ENCODE measurements at regions not wholly inside any gene's neighbourhood (a gene's known extent, or its start where the extent isn't known, plus 50 kb on each side); places are given as distances from the start of the nearest gene placed in this dataset.

- no peaks in the 10 kb centered on the region for H3K36me3 Mint-ChIP-seq (ENCODE audit: low read depth)
- H3K4me1 Mint-ChIP-seq (ENCODE audit: low read depth) = no peaks in the 10 kb centered on the region
- H3K9me3 Mint-ChIP-seq (ENCODE audit: low read depth) = no peaks in the 10 kb centered on the region
- no peak for DNase-seq (ENCODE audit: low spot score)
- no peak overlapping the region for H3K27ac Mint-ChIP-seq (ENCODE audit: unreplicated experiment)
- no peak overlapping the region for H3K4me3 Mint-ChIP-seq (ENCODE audit: unreplicated experiment)
- H3K27me3 Mint-ChIP-seq (ENCODE audit: low read depth) = peaks cover 43% of the 10 kb centered on the region
- TF ChIP-seq, protein P1, sequence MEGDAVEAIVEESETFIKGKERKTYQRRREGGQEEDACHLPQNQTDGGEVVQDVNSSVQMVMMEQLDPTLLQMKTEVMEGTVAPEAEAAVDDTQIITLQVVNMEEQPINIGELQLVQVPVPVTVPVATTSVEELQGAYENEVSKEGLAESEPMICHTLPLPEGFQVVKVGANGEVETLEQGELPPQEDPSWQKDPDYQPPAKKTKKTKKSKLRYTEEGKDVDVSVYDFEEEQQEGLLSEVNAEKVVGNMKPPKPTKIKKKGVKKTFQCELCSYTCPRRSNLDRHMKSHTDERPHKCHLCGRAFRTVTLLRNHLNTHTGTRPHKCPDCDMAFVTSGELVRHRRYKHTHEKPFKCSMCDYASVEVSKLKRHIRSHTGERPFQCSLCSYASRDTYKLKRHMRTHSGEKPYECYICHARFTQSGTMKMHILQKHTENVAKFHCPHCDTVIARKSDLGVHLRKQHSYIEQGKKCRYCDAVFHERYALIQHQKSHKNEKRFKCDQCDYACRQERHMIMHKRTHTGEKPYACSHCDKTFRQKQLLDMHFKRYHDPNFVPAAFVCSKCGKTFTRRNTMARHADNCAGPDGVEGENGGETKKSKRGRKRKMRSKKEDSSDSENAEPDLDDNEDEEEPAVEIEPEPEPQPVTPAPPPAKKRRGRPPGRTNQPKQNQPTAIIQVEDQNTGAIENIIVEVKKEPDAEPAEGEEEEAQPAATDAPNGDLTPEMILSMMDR (IDR thresholded peaks at IDR 0.05) = no peak
Measured at GRCh38 chr1:29502225-29502910, 266.0 kb downstream of the PTPRU start.

GRCh38 chr1:29501227-29501976 lies 265.1 kb downstream of the PTPRU start:
- H3K4me1 Mint-ChIP-seq (ENCODE audit: low read depth) = no peaks in the 10 kb centered on the region

GRCh38 chr1:29500651-29501050 lies 264.3 kb downstream of the PTPRU start:
- DNase-seq (ENCODE audit: low spot score) = no peak
- Mint-ChIP-seq H3K9me3 (ENCODE audit: low read depth) (peaks cover 11% of the 10 kb centered on the region), H3K27me3 (ENCODE audit: low read depth) (peaks cover 36% of the 10 kb centered on the region)

More at GRCh38 chr1:29501227-29501976, 265.1 kb downstream of the PTPRU start:
- no peak overlapping the region for H3K27ac Mint-ChIP-seq (ENCODE audit: unreplicated experiment)
- no peak overlapping the region for H3K4me3 Mint-ChIP-seq (ENCODE audit: unreplicated experiment)
- TF ChIP-seq, protein P1 (IDR thresholded peaks at IDR 0.05) = no peak
- peaks cover 40% of the 10 kb centered on the region for H3K27me3 Mint-ChIP-seq (ENCODE audit: low read depth)
- peaks cover 3% of the 10 kb centered on the region for H3K9me3 Mint-ChIP-seq (ENCODE audit: low read depth)
- H3K36me3 Mint-ChIP-seq (ENCODE audit: low read depth) = no peaks in the 10 kb centered on the region
- DNase-seq (ENCODE audit: low spot score) = no peak

GRCh38 chr1:29500041-29500440 lies 263.7 kb downstream of the PTPRU start:
- no peaks in the 10 kb centered on the region for H3K36me3 Mint-ChIP-seq (ENCODE audit: low read depth)

More at GRCh38 chr1:29500651-29501050, 264.3 kb downstream of the PTPRU start:
- Mint-ChIP-seq H3K4me3 (ENCODE audit: unreplicated experiment) (no peak overlapping the region), H3K36me3 (ENCODE audit: low read depth) (no peaks in the 10 kb centered on the region), H3K4me1 (ENCODE audit: low read depth) (no peaks in the 10 kb centered on the region), H3K27ac (ENCODE audit: unreplicated experiment) (no peak overlapping the region)
- TF ChIP-seq, protein P1 (IDR thresholded peaks at IDR 0.05) = no peak

DNA sequence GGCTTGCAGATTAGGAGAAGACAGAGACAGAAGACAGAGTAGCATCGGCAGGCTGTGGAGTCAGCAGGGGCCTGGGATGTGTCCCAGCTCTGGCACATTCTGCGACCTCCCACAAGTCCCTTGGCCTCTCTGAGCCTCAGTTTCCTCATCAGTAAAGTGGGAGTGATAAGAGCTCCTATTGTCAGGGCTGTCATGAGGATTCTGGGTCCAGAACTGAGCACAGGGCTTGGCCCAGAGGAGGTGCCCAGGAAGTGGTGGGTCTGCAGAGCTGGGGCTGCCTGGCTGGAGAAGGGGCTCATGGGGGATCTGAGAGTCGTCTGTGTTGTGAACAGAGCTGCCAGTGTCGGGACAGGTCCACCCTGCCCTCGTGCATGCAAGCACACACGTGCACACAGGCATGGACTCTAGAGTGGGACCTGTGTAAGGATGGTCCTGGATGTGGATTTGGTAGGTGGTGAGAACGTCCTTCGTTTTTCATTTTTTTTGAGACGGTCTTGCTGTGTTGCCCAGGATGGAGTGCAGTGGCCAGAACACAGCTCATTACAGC lies 262.9 kb downstream of the PTPRU start:
- Mint-ChIP-seq H3K9me3 (ENCODE audit: low read depth) (peaks cover 23% of the 10 kb centered on the region), H3K27me3 (ENCODE audit: low read depth) (peaks cover 33% of the 10 kb centered on the region), H3K4me3 (ENCODE audit: unreplicated experiment) (no peak overlapping the region), H3K4me1 (ENCODE audit: low read depth) (no peaks in the 10 kb centered on the region), H3K27ac (ENCODE audit: unreplicated experiment) (no peak overlapping the region), H3K36me3 (ENCODE audit: low read depth) (no peaks in the 10 kb centered on the region)
- no peak for DNase-seq (ENCODE audit: low spot score)
- TF ChIP-seq, protein P1 (IDR thresholded peaks at IDR 0.05) = no peak

More at GRCh38 chr1:29500041-29500440, 263.7 kb downstream of the PTPRU start:
- H3K27ac Mint-ChIP-seq (ENCODE audit: unreplicated experiment) = no peak overlapping the region
- peaks cover 16% of the 10 kb centered on the region for H3K9me3 Mint-ChIP-seq (ENCODE audit: low read depth)
- no peaks in the 10 kb centered on the region for H3K4me1 Mint-ChIP-seq (ENCODE audit: low read depth)
- TF ChIP-seq, protein P1 (IDR thresholded peaks at IDR 0.05) = no peak
- H3K4me3 Mint-ChIP-seq (ENCODE audit: unreplicated experiment) = no peak overlapping the region
- H3K27me3 Mint-ChIP-seq (ENCODE audit: low read depth) = peaks cover 36% of the 10 kb centered on the region
- DNase-seq (ENCODE audit: low spot score) = peak; percentile 84
